Brain microvascular endothelial cell (primary cell): ENCODE measurements at regions not wholly inside any gene's neighbourhood (a gene's known extent, or its start where the extent isn't known, plus 50 kb on each side); places are given as distances from the start of the nearest gene placed in this dataset.

Experiments
- DNase-seq: peaks from one replicate; pipeline ENCODE4 v3.0.0-alpha.2; 2020
- H3K27ac ChIP-seq: fragments of 250-450 bp; sonication (Bioruptor Pico); 2 replicates; pipeline ENCODE4 v1.5.1; 2020; ENCODE audit warnings: mild to moderate bottlenecking, moderate library complexity
- H3K27me3 ChIP-seq: fragments of 250-450 bp; sonication (Bioruptor Pico); replicated peaks from 2 replicates; pipeline ENCODE4 v1.5.1; 2020; ENCODE audit warnings: mild to moderate bottlenecking
- H3K36me3 ChIP-seq: fragments of 250-450 bp; sonication (Bioruptor Pico); replicated peaks from 2 replicates; pipeline ENCODE4 v1.5.1; 2020; ENCODE audit warnings: mild to moderate bottlenecking
- H3K4me3 ChIP-seq: 2 replicates; pipeline ENCODE4 v1.5.1; 2011; ENCODE audit warnings: low read depth, mild to moderate bottlenecking, control low read depth, low read length, moderate library complexity
- CTCF ChIP-seq: IDR thresholded peaks from 2 replicates; pipeline ENCODE4 v1.5.1; 2011; ENCODE audit warnings: low read depth, mild to moderate bottlenecking, moderate library complexity, low read length, control low read depth, inconsistent platforms; ENCODE audit errors: missing control alignments
- in situ Hi-C: cut with HindIII; loops from 2 replicates; pipeline ENCODE4 v1.10.0; 2017; ENCODE audit warnings: low sequenced_read_pairs, low pct_ligation_motif_present

DNA sequence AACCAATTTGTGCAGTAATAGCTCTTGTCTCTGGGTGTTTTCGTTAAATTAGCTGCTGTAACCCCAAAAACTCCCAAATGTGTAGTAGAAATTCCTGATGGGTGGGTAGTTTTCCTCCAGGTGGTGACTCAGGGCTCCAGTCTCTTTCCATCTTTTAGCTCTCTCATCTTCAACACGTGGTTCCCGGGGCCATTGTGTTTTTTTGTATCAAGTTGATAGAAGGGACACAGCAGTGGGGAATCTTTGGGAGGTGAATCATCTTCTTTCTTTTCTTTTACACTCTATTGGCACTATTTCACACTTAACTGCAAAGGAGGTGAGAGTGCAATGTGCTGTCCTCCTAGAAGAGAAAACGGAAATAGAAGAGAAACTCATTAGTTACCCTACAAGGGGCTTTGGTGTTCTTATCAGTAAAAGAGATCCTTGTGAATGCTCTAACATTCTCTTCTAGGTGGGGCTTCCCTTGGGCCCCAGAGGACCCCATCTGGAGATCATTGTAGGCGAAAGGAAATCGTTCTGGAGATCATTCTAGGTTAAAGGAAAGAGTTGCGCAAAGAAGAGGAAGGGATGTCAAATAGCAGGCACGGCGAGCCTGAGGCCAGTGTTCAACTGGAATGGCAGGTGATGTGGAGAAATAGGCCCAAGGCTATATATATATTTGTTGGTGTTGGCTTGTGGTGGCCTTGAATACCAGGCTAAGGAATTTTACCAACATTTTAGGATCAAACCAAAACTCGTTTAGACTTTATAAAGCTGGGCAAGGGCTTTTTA lies 68.2 kb upstream of the ACSL1 start:
- Histone ChIP-seq H3K27ac (no peak overlapping the region), H3K4me3 (no peak overlapping the region), H3K36me3 (no peaks in the 10 kb centered on the region), H3K27me3 (no peaks in the 10 kb centered on the region)
- in situ Hi-C loops: no loop called here
- no peak for TF ChIP-seq CTCF
- DNase-seq: no peak

DNA sequence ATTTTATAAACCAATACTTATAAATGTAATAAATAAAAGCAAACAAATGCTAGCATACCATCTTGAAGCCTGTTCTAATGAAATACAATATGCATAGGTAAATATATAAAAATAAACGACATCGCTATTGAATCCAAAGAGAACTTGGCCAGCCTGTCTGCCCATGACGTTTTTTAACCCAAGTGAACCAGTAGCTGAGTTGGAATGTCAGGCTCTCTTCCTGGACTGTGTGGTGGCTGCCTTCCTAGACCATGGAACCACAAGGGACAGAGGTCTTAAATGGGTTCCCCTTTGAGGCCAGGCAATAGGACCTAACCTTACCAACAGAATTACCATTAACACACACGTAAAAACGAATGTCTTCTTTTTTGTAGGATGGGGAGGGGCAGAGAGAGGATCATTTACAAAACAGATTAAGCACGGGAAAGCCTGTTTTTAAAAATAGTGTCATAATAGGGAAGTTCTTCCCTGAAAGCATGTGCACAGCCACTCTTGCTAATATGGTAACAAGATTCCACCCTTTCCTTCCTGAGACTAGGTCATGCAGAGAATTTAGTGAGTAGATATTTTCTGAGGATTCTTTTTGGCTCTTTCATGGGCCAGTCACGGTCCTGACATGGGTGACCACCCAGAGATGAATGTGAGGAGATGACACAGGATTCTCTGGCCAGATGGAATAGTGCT lies 69.4 kb upstream of the ACSL1 start:
- Histone ChIP-seq H3K27me3 (no peaks in the 10 kb centered on the region), H3K27ac (no peak overlapping the region), H3K4me3 (no peak overlapping the region), H3K36me3 (no peaks in the 10 kb centered on the region)
- in situ Hi-C loops: no loop called here
- TF ChIP-seq CTCF: no peak
- DNase-seq: no peak

DNA sequence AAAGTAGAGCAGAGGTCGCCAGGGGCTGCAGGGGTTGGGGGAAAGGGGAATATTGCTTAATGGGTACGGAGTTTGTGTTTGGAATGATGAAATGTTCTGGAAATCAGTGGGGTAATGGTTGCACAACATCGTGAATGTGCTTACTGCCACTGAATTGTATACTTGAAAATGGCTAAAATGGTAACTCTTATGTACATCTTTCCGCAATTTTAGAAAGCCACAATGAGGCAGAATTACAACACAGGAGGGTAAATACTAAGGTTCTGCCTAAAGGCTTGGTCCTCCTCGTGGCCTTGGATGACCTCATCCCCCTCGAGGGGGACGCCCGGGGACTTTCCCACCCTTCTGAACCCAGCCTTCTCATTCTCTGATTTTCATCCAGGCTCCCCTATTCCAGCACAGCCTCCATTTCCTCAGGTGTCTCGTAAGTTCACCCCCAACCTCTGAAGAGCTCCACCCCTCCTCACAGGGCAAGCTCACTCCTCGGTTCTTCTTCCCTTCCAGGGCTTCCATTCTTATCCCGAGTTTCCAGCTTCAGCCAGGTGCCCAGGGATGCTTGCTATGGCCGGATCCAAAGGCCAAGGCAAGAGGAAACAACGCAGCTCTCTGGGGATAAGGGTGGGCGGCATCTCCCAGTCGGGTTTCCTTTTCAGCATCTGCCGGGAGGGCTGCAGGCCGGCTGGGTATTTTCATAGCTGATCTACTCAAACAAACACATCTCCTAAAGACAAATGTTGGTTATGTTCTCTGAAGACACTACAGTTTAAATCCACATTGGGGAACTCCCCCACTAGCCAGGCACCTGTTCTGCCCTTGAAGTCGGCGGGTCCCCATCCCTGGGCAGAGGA lies 71.3 kb upstream of the ACSL1 start:
- no peak overlapping the region for H3K4me3 ChIP-seq
- in situ Hi-C loops: no loop called here

DNA sequence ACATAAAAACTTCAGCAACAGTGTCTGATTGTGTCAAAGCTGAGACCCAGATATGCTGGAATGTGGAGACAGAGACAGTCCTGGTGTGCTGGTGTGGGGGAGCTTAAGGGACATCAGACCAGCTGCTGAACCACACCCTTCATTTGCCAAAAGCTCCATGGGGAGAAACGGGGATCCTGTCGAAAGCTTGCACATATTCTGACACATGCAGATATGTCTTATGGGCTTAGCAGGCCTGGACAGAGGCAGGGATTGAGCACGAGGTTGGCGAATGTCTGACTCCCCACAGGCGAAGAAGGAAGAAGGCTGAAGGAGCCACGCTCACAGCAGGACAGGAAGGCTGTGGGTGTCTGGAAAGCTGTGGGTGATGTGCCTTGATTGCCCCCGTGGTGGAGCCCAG lies 72.1 kb upstream of the ACSL1 start:
- Histone ChIP-seq H3K27me3 (no peaks in the 10 kb centered on the region), H3K4me3 (no peak overlapping the region), H3K27ac (no peak overlapping the region), H3K36me3 (no peaks in the 10 kb centered on the region)
- no peak for TF ChIP-seq CTCF
- in situ Hi-C loops: no loop called here
- DNase-seq: no peak

More for the DNA sequence above, 71.3 kb upstream of the ACSL1 start:
- Histone ChIP-seq H3K36me3 (no peaks in the 10 kb centered on the region), H3K27me3 (no peaks in the 10 kb centered on the region), H3K27ac (no peak overlapping the region)
- no peak for TF ChIP-seq CTCF
- no peak for DNase-seq

- no peak for TF ChIP-seq CTCF
- Histone ChIP-seq H3K27ac (no peak overlapping the region), H3K36me3 (no peaks in the 10 kb centered on the region), H3K4me3 (no peak overlapping the region), H3K27me3 (no peaks in the 10 kb centered on the region)
- in situ Hi-C loops: no loop called here
- no peak for DNase-seq
Observed at GRCh38 chr4:184898793-184899192, 73.0 kb upstream of the ACSL1 start.
